Hypothalamus (tissue), 51 donors: ENCODE measurements at regions not wholly inside any gene's neighbourhood (a gene's known extent, or its start where the extent isn't known, plus 50 kb on each side); places are given as distances from the start of the nearest gene placed in this dataset.
"Not testable (repeated sequence)": the region's sequence is repeated elsewhere in the genome, so short reads cannot be mapped to it uniquely, and the experiment has no call there.

ENCODE experiments used
- DNase-seq, 51 donors: peaks; one replicate each; lab custom pipeline; 2025; lab: John Stamatoyannopoulos, UW

DNA sequence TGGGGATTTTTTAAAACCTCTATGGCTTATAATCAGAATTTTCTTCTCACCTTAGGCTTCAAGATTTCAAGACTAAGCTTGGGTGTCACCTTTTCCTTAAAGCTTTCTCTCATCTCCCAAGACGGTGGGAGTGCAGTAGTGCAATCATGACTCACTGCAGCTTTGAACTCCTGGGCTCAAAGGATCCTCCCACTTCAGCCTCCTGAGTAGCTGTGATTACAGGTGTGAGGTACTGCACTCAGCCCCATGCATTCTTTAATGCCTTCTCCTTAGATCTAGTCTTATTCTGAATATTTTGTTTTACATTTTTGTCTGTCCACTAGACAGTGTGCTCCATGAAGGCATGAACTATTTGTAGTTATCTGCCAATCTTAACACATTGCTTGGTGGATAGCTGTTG is 55.7 kb upstream of the FAT3 start:
- no peak for DNase-seq

DNA sequence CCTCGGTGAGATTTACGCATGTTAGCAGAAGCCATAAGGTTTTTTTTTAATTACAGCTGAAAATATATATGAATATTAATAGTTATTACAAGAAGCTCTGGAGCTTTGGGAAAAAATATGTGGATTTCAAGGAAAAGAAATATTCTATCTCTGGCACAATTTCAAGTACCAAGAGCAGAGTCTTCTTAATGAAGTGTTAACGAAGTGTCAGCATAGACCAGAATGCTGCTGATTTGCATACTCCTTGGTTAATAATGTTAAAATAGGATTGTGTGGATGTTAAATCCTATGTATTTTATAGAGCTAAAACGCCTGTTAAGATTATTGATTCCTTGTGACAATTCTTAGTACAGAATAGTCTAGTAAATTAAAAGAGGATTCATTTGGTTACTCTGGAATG is 57.0 kb upstream of the FAT3 start:
- DNase-seq = no peak

GRCh38 chr11:92166335-92166734 is 58.3 kb upstream of the FAT3 start:
- no peak for DNase-seq

GRCh38 chr11:92163879-92164278 is 60.7 kb upstream of the FAT3 start:
- DNase-seq = no peak

DNA sequence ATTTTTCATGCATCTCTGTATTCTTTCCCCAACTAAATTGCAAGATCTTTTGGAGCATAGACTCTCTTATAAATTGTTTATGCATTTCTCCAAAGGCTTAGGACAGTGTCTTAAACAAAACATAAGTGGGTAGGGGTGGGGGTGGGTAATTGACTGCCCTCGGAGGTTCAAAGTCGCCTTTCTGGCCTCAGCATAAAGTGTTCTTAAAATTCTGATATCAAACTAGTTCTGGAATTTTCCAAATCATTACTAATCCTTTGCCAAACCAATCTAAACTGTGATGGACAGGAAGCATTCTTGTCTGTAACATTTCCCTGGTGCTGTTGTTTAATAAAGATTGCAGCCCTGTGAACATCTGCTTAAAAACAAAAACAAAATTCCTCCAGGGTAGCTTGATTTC is 61.8 kb upstream of the FAT3 start:
- DNase-seq = no peak

GRCh38 chr11:92159931-92160330 is 64.7 kb upstream of the FAT3 start:
- DNase-seq = no peak

DNA sequence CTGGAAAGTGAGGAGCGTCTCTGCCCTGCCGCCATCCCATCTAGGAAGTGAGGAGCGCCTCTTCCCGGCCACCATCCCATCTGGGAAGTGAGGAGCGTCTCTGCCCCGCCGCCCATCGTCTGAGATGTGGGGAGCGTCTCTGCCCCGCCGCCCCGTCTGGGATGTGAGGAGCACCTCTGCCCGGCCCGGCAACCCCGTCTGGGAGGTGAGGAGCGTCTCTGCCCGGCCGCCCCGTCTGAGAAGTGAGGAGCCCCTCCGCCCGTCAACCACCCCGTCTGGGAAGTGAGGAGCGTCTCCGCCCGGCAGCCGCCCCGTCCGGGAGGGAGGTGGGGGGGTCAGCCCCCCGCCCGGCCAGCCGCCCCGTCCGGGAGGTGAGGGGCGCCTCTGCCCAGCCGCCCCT is 67.2 kb upstream of the FAT3 start:
- not testable (repeated sequence) for DNase-seq

DNA sequence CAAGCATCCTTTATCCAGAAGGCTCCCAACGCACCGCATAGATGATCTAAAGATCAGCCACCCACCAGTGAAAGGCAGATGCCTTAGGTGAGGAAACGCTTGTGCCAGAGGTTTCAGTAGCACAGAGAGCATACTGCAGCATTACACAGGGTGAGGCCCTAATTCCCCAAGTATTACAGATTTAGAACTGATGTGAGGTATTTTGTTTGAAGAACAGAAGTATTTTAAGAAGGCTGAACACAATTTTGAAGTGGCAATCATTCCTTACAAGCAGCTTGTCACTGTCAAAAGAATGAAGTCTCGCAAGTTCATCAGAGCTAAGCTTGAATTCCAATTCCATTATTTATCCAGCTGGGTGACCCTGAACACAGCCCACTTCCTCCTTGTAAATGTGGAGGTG is 70.0 kb upstream of the FAT3 start:
- DNase-seq = no peak

DNA sequence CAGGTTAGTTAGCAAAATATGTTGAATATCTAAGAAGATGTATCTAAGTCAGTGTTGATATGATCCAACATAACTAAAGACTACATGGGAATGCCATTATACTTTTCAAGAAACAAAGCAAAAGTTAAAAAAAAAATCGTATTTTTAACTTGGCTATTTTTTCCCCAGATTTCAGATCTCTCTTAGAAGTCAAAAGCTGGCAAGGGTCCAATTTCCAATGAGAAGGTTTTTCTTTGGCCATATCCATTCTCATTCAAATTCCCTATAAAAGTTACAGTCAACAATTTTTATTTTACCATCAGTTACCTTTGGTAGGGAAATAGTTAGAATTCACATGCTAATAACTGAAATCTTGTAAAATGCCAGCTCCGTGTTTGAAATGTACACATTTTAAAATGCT is 70.5 kb upstream of the FAT3 start:
- DNase-seq = no peak

DNA sequence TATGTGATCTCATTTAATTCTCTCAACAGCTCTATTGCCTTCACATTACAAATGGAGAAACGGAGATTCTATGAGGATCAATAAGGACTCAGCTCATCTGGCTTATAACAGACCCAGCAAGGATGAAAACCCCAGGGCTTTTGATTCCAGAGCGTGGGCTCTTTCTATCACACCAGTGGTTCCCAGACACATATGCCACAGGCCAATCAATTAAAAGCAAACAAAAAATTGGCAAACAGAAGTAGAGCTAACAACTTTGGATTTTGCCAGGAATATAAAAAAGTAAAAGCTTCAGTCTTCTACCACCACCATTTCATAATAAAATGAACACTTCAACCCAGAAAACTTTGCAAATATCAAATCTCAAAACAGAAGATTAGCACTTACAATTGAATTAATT is 71.1 kb upstream of the FAT3 start:
- no peak for DNase-seq

DNA sequence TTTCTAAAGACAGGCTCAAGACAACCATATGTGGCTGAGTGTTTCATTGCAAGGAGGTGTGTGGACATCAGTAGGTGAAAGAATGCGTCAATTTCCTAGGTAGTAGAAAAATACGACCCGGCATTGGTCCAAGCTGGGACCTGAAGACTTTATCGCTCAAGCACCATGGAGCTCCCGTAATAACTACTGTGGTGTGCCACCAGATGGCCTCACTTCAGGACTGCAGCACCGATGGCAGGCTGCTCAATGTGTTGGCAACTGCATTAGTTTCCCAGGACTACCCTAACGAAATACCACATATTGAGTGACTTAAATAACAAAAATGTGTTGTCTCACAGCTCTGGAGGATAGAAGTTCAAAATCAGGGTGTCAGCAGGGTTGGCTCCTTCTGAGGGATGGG is 72.4 kb upstream of the FAT3 start:
- DNase-seq = no peak

GRCh38 chr11:92149996-92150395 is 74.6 kb upstream of the FAT3 start:
- DNase-seq = no peak

DNA sequence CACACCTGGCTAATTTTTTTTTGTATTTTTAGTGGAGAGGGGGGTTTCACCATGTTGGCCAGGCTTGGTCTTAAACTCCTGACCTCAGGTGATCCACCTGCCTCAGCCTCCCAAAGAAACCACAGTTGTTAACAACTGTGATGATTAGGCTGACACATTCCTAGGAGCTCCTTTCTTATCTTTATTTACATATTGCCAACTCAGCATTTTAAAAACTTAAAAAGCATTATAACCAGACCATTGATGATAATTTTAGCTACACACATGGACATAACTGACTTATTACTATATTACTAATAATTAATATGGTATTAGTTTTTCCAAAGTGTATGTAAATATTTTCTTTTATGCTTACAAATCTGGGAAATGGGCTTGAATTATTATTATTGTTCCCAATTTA is 82.9 kb upstream of the FAT3 start:
- DNase-seq = no peak

DNA sequence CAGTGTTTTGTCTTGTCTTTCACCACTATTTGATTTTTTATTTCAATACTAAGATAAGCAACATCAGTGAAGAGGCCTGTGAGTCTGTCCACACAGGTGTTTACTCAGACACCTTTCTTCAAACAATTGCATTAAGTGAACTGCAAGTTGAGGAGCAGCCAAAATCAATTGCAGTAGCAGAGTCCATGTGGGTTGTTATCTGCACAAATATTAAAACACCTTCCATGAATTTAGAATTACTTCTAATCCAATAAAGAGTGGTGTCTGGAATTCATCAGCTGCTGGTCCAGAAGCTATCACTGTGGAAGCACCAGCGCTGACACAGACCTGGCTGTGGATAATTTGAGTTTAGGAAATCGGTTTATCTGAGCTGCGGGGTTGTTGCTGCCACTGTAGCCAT is 83.5 kb upstream of the FAT3 start:
- no peak for DNase-seq

DNA sequence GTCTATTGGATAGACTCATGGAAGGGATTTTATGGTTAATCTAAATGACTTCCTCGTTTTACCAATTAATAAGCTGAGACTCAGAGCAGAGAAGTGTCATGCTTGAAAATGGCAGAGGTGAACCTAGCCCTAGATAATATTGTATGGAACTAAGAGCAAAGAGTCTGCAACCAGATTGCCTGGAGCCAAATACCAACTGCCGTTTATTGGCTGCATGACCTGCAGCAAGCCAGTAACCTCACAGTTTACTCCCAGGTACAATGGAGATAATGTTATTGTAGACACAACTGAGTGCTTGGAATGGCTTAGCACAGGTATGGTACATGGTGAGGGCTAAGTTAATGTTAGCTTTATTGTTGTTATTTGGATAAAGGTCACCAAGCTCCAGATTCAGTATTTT is 84.6 kb upstream of the FAT3 start:
- DNase-seq = no peak

- no peak for DNase-seq
Measured at GRCh38 chr11:92138296-92138695, 86.3 kb upstream of the FAT3 start.

- DNase-seq = no peak
Measured at GRCh38 chr11:92137747-92138146, 86.9 kb upstream of the FAT3 start.

DNA sequence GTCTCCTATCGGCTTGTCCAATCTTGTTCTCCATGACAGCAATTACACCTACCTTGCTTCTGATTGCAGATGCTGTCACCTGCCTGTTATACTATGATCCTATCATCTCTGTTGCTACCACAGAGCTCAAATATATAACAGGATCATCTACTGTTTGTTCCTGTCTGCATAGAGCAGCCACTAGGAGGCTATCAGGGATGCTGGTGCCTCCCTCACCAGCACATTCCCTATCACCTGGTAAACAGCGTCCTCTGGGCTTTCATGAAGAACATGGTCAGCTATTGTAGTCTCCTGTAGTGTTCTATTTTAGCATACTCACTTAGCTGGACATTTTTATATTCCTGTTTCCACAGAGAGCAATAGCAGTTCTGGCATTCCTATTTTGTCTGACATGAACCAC is 87.8 kb upstream of the FAT3 start:
- no peak for DNase-seq

- DNase-seq = no peak
Measured at GRCh38 chr11:92131289-92131865, 93.2 kb upstream of the FAT3 start.

GRCh38 chr11:92130421-92130831 is 94.2 kb upstream of the FAT3 start:
- DNase-seq = no peak

GRCh38 chr11:92129811-92130210 is 94.8 kb upstream of the FAT3 start:
- no peak for DNase-seq

DNA sequence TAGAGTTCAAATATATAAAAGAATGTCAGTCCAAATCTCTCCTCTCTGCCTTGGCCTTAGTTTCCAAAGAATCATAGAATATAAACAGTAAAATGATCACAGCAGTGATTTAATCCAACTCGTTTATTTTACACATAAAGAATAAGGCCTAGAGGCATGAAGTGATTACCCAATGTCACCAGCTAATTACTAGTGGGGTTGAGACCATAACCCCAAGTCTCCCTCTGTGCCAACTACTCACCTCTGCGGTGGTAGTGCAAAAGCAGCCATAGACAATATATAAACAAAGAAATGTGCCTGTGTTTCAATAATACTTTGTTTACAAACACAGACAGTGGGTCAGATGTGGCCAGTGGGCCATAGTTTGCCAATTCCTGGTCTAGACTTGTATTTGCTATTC is 96.6 kb upstream of the FAT3 start:
- no peak for DNase-seq

GRCh38 chr11:92125321-92125720 is 99.3 kb upstream of the FAT3 start:
- DNase-seq = no peak

GRCh38 chr11:92123540-92123939 is 101.1 kb upstream of the FAT3 start:
- no peak for DNase-seq
